HG03469 (cell line): ENCODE measurements at regions not wholly inside any gene's neighbourhood (a gene's known extent, or its start where the extent isn't known, plus 50 kb on each side); places are given as distances from the start of the nearest gene placed in this dataset.

Experiments
- ATAC-seq: cut with Tn5 transposase; IDR thresholded peaks from one replicate; pipeline ENCODE4 v1.9.1; 2021; ENCODE audit warnings: mild to moderate bottlenecking, moderate library complexity, moderate number of reproducible peaks; ENCODE audit not compliant: unreplicated experiment

GRCh38 chr4:153137159-153137558 lies 67.1 kb upstream of the TRIM2 start:
- no peak for ATAC-seq

GRCh38 chr4:153137677-153138630 lies 66.3 kb upstream of the TRIM2 start:
- ATAC-seq, result no peak

- no peak for ATAC-seq
Measured at GRCh38 chr4:153138736-153139135, 65.5 kb upstream of the TRIM2 start.

GRCh38 chr4:153140294-153140693 lies 63.9 kb upstream of the TRIM2 start:
- no peak for ATAC-seq

GRCh38 chr4:153141238-153141637 lies 63.0 kb upstream of the TRIM2 start:
- ATAC-seq, result no peak

GRCh38 chr4:153142700-153143438 lies 61.4 kb upstream of the TRIM2 start:
- ATAC-seq, result no peak

GRCh38 chr4:153143527-153144348 lies 60.5 kb upstream of the TRIM2 start:
- no peak for ATAC-seq

- ATAC-seq, result no peak
Measured at GRCh38 chr4:153146031-153146430, 58.2 kb upstream of the TRIM2 start.

- no peak for ATAC-seq
Measured at GRCh38 chr4:153146961-153147360, 57.3 kb upstream of the TRIM2 start.

GRCh38 chr4:153148791-153149190 lies 55.5 kb upstream of the TRIM2 start:
- no peak for ATAC-seq

- ATAC-seq, result no peak
Measured at GRCh38 chr4:153151535-153152455, 52.4 kb upstream of the TRIM2 start.

- ATAC-seq, result no peak
Measured at GRCh38 chr4:153152501-153153338, 51.5 kb upstream of the TRIM2 start.

GRCh38 chr4:153153339-153153871 lies 50.8 kb upstream of the TRIM2 start:
- ATAC-seq, result peak; percentile 33

- no peak for ATAC-seq
Measured at GRCh38 chr4:153154007-153154975, 50.0 kb upstream of the TRIM2 start.
